ENCODE measurements at regions not wholly inside any gene's neighbourhood (a gene's known extent, or its start where the extent isn't known, plus 50 kb on each side); places are given as distances from the start of the nearest gene placed in this dataset.

GRCh38 chr2:217096474-217097225 lies 236.8 kb upstream of the TNP1 start:
- TF ChIP-seq POLR2A (IDR thresholded peaks at IDR 0.05): no peak
- TF ChIP-seq, protein P1, sequence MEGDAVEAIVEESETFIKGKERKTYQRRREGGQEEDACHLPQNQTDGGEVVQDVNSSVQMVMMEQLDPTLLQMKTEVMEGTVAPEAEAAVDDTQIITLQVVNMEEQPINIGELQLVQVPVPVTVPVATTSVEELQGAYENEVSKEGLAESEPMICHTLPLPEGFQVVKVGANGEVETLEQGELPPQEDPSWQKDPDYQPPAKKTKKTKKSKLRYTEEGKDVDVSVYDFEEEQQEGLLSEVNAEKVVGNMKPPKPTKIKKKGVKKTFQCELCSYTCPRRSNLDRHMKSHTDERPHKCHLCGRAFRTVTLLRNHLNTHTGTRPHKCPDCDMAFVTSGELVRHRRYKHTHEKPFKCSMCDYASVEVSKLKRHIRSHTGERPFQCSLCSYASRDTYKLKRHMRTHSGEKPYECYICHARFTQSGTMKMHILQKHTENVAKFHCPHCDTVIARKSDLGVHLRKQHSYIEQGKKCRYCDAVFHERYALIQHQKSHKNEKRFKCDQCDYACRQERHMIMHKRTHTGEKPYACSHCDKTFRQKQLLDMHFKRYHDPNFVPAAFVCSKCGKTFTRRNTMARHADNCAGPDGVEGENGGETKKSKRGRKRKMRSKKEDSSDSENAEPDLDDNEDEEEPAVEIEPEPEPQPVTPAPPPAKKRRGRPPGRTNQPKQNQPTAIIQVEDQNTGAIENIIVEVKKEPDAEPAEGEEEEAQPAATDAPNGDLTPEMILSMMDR (IDR thresholded peaks at IDR 0.05): no peak
